ENCODE measurements at regions not wholly inside any gene's neighbourhood (a gene's known extent, or its start where the extent isn't known, plus 50 kb on each side); places are given as distances from the start of the nearest gene placed in this dataset.

GRCh38 chr21:16013570-16013969 lies 283.8 kb downstream of the USP25 start:
- DNase-seq (ENCODE audit: low read depth in 2 of 2) = no peak

DNA sequence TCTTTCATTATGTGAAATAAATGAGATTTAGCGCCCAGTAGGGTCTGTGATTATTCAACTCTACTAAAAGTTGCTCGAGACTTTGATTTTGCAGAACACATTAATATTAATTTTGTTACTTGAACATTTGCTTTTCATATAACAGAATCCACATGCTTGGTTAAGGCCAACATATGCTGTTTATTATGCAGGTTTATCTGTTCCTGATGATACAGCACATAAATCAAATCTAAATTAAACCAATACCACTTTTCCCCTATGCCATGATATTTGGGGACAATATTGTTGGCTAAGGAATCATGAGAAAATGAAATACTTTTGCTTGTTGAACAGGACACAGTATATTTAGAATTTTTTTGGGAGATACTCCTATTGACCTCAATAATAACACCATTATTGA lies 291.1 kb downstream of the USP25 start:
- DNase-seq (ENCODE audit: low read depth in 2 of 2) = peak in 1 of 2 experiments; percentile 3

DNA sequence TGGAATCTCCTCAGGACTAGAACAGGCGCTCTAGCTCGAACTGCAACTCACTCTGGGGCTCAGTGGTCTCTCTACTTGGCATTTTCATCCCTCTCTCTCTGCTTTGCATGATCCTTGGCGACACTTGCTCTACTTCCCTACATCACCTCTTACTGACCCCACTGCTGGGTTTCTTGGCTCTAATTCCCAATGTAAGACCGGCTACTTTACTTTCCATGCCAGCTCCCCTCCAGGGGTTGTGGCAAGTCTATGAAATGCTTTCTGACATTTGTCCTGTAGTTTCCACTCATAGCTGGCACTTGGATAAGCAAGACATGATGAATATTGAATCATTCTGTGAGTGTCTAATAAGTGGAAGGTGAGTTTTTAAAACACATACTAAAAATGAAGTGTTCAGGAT lies 292.3 kb downstream of the USP25 start:
- no peak for DNase-seq (ENCODE audit: low read depth in 2 of 2)

DNA sequence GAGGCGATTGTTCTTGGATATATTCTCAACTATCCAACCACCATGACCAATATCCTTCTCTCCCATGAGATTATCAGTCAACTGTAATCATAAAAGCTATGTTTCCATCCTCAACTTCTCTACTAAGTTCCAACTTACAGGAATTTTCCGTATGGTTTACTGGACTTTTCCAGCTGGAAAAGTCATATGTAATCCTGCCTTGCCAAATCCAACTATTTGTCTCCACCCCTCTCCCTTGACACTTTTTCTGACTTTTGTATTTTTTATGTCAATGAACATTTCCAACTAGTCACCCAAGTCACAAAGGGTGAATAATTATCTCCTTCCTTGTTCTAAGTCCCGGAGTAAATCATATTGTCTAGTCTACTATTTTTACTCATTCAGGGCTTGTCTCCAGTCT lies 293.1 kb downstream of the USP25 start:
- no peak for DNase-seq (ENCODE audit: low read depth in 2 of 2)

DNA sequence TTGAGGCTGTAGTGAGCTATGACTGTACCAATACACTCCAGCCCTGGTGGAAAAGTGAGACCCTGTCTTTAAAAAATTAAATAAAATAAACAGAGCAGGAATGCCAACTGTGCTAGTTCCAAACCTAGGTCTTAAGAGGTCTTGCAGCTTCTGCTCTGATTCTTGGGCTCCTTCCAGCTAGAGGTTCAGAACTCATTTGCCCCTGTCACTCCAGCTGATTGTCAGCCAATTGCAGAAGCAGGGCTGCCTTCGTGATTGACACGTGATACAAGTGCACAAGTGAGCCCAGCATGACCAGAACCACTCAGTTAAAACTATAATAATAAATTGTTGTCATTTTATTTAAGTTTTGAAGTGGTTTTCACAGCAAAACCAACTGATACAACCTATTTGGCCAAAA lies 298.4 kb downstream of the USP25 start:
- no peak for DNase-seq (ENCODE audit: low read depth in 2 of 2)

DNA sequence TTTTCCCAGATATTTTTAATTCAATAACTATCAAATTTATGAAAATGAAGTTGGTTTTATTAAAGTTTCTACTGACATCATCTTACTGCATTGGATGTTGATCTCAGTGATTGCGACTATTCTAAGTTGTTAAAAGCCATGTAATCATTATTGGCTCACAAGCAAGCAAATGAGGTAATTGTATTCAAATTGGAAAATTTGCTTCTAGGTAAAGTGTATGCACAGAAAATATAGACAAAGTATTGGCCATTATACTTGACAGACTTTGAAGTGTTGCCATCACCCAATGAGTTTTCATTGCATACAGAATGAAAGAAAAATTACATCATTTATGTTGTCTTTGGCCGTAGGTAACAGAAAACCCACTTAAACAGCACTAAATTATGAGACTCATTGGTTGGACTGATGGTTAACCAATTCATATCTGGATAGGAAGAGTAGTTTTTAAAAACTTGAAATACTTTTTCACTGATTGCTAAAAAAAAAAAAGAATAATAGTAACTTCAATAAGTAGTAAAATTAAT lies 299.2 kb downstream of the USP25 start:
- no peak for DNase-seq (ENCODE audit: low read depth in 2 of 2)

- DNase-seq (ENCODE audit: low read depth in 2 of 2) = no peak
Measured at GRCh38 chr21:16033193-16033592, 303.4 kb downstream of the USP25 start.

GRCh38 chr21:16034446-16035190 lies 304.8 kb downstream of the USP25 start:
- DNase-seq (ENCODE audit: low read depth in 2 of 2) = no peak

GRCh38 chr21:16037421-16037955 lies 307.7 kb downstream of the USP25 start:
- DNase-seq (ENCODE audit: low read depth in 2 of 2) = no peak

DNA sequence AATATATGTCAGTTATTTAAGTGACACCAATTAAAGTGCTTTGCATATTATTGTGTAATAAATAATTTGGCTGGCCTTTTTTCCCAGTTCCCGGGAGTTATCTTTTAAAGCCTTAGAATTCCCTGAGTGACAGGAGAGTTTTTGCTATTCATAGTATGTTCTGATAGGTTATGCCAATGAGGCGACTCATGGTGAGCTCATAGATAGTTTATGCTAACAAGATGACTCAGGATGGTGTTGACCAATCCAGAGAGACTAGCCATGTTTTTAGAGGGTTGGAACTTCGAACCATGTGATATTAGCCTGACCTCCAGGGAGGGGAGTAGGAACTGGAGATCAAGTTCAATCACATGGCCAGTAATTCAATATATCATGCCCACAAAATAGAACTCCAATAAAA lies 310.8 kb downstream of the USP25 start:
- DNase-seq (ENCODE audit: low read depth in 2 of 2) = no peak

- DNase-seq (ENCODE audit: low read depth in 2 of 2) = no peak
Measured at GRCh38 chr21:16044676-16045075, 314.9 kb downstream of the USP25 start.

DNA sequence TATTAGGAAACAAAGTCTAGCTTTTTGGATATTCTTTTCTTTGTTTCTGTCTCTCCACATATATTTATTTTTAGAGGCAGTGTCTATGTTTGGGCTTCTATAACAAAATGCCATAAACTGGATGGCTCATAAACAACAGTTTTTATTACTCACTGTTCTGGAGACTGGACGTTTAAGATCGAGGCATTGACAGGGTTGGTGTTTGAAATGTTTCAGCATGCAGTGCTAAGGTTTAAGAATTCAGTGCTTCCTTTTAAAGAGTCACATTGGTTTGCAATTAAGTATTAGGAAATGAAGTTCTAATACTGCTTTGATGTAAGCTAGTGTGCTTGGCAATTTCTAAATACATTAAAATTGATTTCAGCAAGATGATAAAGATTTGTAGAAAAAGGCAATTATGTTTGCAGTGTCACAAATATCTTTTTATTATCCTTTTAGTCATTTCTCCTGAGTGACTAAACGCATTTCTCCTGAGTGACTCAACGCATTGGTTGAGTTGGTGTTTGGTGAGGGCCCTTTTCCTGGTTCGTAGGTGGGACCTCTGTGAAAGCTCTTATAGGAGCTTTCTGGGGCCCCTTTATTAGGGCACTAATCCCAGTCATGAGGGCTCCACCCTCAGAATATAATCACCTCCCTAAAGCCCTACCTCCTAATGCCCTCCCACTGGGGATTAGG lies 317.0 kb downstream of the USP25 start:
- DNase-seq (ENCODE audit: low read depth in 2 of 2) = no peak

DNA sequence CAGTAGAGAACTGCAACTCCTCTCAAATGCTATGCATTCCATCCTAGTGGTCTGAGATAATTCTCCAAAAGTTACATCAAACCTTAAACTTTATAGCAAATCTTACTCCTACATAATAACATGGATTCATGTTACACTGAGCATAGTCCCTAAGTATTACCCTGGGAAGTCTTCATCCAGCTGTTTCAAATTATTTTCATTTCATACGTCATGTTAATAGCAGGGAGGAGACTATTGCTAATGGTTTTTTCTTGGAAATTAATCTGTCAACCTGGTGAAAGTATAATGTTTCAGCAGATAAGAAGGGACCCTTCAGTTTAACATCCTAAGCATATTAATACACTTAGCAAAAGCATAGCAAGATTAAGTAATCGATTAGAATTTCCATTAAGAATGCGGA lies 318.1 kb downstream of the USP25 start:
- peak; percentile 80 to 82 for DNase-seq (ENCODE audit: low read depth in 2 of 2)

GRCh38 chr21:16055014-16055413 lies 325.2 kb downstream of the USP25 start:
- DNase-seq (ENCODE audit: low read depth in 2 of 2) = no peak

DNA sequence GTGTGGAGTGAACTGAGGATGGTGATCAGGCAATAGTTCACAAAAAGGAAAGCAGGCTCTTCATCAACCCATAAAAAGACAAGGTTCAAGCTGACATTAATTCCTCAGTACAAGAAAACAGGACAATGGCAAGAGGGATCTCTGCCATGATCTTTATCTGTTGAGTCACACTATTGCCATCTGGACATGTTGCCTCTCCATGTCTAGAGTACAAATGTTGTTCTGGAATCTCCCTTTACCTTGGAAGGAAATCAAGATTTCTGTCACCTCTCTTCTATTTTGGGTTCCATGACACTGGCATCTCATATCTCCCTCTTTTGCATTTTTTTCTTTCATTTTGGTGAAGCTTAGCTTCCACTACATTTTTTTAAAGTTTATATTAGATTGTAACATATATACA lies 329.1 kb downstream of the USP25 start:
- no peak for DNase-seq (ENCODE audit: low read depth in 2 of 2)

DNA sequence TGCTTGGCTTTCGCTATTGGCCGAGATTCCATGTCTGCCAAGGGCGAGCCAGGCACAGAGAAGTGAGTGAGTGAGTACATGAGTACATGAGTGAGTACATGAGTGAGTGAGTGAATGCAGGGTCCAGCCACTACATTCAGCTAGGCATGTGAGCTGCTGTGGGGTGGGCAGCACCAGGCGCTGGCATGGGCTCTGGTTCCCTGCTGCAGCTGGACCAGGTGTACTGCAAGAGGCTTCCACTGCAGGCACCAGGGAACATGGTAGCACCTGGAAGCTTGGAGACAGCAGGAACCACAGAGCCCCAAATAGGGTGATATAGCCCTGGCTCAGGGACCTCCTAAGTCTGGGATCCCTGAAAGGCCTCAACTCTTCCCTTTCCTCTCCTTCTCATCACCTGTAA lies 330.2 kb downstream of the USP25 start:
- DNase-seq (ENCODE audit: low read depth in 2 of 2) = no peak

- no peak for DNase-seq (ENCODE audit: low read depth in 2 of 2)
Measured at GRCh38 chr21:16061194-16061593, 331.4 kb downstream of the USP25 start.

DNA sequence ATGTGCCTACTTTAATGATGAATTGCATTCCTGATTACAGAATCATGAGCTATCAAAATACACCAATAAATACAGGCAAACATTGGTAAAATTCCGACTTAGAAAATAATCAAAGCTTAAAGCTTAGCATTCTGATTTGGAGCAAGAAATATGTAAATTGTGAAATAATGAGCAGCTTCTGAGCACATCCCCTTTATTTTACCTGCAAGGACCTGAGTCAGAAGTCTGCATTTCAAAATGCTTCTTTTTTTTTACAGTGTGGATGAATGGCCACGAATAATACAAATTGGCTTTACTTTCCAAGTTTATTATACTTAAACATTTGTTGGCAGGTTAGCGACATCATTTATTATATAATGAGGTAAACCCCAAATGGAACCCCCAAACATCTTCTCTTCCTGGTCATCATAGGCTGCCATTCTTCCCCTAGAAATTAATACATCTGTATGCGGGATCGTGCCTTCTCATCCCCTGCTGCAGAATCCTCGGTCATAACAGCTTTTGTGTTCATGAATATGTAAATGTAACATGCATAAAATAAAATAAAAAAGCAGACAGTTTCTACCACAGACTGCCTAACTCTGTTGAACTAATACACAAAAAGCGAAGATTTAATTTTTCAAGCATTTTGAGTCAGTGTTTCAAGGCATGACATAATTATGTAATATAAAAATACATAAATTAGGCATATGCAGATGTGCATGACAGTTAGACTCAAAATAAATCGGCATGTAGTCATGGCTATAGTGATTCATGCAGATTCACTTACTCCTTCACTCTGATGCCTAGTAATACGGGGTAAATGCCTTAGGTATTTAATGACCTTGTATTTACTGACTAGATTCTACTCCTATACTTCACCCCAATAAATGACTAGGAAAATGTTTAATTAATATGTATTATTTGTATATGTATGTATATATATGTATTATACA lies 339.7 kb downstream of the USP25 start:
- peak in 1 of 2 experiments; percentile 25 for DNase-seq (ENCODE audit: low read depth in 2 of 2)

- peak; percentile 71 to 74 for DNase-seq (ENCODE audit: low read depth in 2 of 2)
Measured at GRCh38 chr21:16070207-16070651, 340.4 kb downstream of the USP25 start.

DNA sequence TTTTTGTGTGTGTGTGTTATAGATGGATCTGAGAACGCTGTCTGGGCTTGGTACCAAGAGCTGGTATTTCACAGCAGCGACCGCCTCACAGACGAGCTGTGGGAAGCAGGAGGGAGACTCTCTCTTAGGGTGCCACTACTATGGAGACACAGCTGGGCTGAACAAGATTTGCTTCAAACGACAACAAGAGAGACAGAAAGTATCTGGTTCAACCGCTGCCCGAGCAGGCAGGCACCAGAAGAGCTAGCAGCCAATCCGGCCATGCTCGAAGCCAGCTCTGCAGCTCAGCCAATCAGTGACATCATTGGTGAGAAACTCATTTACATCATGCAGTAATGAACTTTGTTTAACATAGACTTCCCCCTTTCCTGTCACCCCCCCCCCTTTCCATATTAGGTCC lies 341.3 kb downstream of the USP25 start:
- peak; percentile 77 to 79 for DNase-seq (ENCODE audit: low read depth in 2 of 2)

DNA sequence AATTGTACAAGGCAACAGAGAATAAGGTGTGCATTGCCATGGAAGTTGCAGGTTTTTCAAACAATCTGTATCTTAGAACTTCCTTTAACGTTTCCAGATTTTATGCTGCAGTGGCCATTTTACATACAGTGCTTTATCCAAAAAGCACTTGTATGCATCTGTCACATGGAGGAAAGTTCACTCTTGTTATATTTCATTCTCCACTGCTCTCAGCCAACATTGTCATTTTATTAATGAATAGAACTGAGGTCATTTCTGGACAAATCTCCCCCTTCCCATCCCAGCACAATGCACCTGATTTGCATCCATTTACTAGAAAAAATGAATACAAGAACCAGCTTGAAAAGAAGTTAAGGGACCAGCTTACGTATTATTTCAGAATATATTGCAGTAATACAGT lies 342.0 kb downstream of the USP25 start:
- no peak for DNase-seq (ENCODE audit: low read depth in 2 of 2)

DNA sequence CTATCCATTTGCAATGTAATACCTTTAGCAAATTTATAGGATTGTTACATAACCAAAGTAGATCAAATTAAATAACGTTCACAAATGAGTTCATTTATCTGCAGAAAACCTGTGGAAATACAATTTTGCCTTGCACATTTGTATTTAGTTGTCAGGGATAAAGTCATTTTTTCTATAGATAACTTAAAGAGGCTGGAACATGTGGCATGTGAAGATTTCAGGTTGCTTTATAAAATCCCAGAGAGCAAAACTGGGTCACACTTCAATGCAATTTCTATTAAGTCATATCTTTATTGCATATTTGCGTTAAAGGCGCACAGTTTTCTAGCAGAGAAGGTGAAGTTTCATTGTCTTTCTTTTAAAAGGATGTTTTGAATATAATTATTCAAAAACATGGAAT lies 342.4 kb downstream of the USP25 start:
- no peak for DNase-seq (ENCODE audit: low read depth in 2 of 2)

All from fibroblast of skin of left biceps (primary cell).